Hematopoietic multipotent progenitor cell treated with erythropoietin and hydrocortisone succinate and interleukin-3 and kit ligand, for 4 days (in vitro differentiated cells): ENCODE measurements at regions not wholly inside any gene's neighbourhood (a gene's known extent, or its start where the extent isn't known, plus 50 kb on each side); places are given as distances from the start of the nearest gene placed in this dataset.
A peak's percentile ranks its signal among the peaks of the same experiment; 100 is the strongest.

Experiments used
- DNase-seq: peaks from one replicate; pipeline ENCODE4 v3.0.0-alpha.2; 2015

DNA sequence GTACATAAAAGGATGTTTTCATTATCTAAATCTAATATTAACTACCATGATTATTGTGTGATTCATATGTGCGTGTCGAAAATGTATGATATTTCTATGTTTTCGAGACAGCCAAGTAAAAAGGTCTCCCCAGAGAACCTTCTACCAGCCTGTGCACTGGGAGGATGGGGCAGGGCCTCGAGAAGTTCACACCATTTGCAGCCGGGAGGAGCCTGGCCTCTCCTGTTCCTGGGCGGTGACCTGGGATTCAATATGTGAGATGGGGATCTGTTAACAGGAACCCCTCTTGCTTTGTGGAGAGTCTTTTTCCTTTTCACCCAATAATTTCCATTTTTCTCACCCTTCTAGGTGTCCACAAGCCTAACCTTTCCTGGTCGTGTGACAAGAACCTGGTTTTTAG is 189.3 kb downstream of the IPO8 start:
- no peak for DNase-seq

DNA sequence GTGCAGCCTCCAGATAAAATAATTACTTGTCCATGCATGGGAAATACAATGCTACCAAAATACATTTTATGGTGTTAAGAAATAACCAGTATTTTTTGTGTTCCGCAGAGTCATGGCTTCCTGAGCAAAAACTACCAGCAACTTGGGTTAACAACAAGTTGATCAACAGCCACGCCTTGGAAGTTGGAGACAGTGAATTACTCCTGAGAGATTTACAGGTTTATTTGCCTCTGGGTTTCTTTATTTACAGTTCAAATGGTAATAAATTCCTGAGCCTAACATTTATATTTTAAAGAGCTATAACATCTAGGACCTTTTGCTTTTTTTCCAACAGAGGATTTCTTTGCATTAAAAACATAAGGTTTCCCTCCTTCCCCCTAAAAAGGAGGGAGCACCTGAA is 194.0 kb downstream of the IPO8 start:
- DNase-seq, result no peak

DNA sequence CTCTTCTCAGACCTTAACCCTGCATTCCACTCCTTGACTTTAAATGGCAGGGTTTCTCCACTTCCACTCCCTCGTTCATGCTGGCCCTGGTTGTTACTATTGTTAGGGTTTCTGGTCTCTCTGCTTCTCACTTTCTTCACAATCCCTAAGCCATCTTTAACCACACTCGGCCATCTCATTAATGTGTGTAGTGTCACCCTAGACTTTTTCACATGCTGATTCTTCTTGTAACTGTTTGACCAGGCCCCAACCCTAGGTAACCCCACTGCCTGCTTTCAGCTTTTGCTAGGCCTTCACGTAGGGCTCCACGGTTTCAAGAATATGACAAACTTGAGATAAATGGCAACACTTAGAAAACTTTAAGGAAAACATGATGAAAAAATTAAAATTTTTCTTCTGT is 195.1 kb downstream of the IPO8 start:
- DNase-seq, result no peak

DNA sequence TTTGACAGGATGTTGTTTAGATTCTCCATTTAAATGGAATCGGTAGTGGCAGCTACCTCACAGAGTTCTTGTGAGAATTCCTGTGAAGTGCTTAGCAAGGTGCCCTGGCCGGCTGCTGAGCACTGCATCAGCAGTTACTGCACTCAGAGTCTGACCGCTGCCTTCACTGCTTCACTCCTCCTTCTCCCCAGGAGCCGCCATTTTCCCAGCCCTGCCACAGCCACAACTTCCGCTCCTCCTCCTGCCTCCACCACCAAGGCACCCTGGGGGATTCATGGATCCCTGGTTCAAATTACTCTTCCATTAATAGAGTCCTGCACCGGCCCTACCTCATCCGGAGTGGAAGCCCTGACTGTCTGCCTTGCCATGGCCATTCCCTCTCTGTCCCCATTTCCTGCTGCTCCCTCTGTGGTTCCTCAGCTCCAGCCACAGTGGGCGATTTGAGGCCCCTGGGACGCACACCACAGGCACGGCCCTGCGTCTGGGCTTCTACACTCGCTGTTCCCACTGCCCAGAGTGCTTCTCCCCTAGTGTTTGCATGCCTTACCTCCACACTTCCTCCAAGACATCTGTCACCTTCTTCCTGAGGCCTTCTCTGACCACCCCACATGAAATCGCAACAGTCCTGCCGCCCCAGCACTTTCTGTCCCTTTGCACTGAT is 210.3 kb downstream of the IPO8 start:
- DNase-seq, result no peak

DNA sequence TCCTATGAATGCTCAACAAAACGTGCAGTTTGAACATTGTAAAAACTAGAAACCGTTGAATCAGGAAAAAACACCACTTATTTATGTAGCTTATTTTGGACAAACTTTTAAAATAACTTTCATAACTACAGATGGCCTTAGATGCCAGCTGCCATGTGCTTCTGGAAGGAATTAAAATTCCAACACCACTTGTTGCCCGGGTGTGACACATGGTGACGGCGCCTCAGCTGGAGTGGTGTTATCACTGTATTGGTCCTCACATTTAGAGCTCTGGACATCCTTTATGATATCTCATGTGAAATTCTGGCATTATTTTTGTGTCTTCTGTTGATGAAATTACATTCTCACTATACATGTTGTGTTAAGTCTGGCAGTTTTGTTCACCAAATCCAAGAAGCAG is 211.0 kb downstream of the IPO8 start:
- no peak for DNase-seq

DNA sequence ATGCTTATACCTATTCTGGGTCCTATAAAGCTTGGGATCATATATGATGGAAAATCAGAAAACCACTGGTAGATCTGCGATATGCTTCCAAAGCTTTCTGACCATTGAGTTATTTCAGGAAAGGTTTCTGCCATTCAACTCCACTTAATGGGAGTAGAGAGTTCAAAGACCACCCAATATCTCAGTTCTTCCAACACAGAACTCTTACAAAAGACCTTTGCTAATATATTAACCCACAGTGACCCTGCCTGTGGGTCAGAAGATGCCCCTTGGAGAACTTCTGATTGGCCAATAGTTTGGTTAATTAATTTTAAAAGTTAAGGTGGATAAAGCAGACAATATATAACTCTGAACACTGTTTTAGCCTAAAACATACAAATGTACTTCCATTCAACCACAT is 213.0 kb downstream of the IPO8 start:
- no peak for DNase-seq

DNA sequence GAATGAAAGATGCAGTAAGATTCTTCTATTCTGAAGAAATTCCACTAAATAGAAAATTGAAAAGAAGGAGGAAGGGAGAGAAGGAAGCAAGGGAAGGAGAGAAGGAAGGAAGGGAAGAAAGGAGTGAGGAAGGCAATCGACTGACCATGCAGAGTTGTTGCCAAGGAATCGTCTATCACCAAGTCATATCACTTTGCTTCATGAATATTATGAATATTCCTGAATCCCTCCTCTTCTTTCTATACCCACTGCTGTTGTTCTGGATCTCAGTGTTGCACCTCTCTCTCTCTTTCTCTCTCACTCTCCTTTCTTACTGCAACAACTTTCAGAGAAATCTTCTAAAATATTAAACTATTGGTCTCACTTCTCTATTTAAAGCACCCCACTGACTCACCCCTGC is 222.4 kb downstream of the IPO8 start:
- no peak for DNase-seq

DNA sequence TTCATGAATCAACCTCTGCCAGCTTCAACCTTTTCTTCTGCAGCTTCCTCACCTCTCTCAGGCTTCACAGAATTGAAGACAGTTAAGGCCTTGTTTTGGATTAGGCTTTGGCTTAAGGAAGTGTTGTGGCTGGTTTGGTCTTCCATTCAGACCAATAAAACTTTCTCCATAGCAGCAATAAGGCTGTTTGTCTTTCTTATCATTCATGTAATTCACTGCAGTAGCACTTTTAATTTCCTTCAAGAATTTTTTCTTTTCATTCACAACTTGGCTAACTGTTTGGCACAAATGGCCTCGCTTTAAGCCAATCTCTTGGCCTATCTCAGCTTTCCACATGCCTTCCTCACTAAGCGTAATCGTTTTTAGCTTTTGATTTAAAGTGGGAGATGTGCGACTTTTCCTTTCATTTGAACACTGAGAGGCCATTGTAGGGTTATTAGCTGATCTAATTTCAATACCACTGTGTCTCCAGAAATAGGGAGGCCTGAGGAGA is 229.5 kb downstream of the IPO8 start:
- DNase-seq, result no peak

DNA sequence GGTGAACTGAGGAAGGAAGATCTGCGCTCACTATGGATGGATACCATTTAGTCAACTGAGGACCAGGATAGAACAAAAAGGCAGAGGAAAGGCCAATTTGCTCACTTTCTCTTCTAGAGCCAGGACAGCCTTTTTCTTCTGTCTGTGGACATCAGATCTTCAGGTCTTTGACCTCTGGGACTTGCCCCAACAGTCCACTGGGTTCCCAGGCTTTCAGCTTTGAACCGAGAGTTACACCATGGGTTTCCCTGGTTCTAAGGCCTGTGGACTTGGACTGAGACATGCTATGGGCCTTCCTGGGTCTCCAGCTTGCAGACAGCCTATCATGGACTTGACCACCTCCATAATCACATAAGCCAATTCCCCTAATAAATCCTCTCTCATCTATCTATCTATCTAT is 232.0 kb downstream of the IPO8 start:
- DNase-seq, result no peak

DNA sequence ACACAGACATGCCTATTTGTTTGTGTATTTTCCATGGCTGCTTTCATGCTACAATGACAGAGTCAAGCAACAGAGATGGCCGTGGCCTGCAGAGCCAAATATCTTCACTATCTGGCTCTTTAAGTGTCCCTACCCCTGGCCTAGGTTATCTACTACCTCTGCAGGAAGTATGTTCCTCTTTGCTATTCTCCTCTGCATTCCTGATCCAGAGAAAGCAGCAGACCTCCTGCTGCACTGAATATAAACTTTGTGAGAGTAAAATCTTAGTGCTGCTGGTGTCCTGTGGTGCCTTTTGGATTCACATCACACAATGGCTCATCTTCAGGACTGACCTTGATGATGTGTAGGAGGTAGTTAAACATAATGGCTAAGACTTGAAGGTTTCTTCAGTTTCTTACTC is 233.4 kb downstream of the IPO8 start:
- DNase-seq, result no peak

DNA sequence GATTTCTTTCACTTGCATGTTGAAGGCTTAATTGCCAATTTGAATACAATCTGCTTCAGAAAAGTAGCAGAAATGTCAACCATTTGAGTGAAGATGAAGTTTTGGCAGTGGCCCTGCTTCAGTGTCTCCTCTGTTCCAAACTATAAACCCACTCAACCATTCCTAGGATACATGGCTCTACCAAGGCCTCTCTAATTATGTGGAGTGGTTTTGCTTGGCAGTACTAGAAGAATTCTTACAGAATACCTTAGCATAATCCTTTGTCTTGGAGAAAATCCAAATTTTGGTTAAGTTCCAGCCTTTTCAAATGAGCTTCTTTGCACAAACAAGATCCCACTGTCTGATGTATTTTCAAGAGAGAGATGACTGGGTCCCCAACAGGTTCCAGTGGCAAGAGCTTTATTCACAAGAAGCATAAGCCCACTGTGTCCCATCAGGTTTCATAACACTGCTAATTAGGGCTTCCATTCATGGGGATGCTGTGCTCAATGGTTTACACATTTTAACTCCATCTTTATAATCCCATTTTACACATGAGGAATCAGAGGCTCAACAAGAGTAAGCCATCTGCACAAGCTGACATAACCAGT is 234.5 kb downstream of the IPO8 start:
- no peak for DNase-seq

DNA sequence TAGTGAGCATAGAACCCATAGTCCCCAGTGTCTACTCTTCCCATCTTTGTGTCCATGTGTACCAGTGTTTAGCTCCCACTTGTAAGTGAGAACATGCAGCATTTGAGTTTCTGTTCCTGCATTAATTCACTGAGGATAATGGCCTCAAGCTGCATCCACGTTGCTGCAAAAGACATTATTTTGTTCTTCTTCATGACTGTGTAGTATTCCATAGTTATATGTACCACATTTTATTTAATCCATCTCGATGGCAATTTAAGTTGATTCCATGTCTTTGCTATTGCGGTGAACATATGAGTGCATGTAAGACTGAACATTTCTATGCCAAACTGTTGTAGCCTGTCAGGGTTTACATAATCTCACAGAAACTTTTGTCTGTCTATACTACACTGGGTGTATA is 237.2 kb downstream of the IPO8 start:
- DNase-seq, result no peak

DNA sequence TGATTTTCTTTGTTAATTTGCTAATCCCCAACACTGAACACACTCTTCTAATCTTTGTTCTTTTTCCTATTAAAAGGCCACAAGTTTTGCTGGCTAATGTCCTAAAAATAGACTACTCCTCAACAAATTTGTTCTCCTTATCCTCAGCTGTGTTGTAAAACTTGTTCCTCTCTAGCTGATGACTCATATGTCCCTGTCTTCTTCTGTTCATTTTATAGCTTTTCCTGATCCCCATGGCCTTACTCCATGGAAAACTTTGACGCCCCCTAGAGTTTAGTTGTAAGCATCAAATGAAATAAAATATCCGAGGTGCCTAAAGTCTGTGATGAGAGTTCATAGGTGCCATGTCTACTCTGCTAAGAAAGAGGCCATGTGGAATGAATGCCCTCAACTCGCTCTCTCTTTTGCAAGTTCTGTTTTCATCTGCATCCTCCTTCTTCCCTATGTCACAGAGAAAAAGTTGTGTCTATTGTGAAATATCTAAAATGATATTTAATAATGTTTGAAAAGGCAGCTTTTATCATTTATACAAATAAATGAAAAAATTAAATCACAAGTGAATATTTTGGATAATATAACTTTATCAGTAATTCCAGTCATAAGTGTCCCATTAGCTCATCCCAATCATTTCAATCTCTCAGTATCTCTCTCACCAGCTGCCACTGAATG is 237.9 kb downstream of the IPO8 start:
- DNase-seq, result peak; percentile 2

DNA sequence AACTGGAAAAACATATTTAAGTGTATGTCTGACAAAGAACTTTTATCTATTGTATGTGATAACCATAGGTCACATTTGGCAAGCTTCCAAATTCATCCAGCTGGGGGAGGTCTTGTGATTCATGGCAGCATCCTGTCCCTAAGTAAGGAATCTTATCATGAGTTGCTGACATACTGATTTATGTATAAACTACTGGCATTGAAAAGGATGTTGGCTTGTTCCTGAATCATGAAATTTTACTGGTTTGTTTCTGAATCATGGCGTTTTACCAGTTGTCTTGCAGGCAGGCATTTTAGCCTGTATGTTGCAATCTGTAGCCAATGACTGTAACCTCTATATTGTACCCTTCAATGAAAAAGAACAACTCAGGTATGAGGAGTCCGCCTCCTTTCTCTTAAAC is 244.8 kb downstream of the IPO8 start:
- DNase-seq, result peak; percentile 17

DNA sequence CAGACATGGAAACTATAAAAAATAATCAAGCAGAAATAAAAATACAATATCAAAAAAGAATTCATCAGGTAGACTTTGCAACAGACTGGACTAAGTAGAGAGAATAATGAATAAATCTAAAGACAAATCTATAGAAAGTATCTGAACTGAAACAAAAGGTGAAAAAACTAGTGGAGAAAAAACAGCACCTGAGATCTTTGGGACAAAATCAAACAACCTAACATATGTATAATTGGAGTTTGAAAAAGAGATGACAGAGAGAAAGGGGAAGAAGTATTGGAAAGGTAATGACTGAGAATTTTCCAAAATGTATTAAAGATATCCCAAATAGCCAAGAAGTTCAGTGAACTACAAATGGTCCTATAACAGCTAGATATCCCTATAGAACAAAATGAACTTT is 245.4 kb downstream of the IPO8 start:
- no peak for DNase-seq

DNA sequence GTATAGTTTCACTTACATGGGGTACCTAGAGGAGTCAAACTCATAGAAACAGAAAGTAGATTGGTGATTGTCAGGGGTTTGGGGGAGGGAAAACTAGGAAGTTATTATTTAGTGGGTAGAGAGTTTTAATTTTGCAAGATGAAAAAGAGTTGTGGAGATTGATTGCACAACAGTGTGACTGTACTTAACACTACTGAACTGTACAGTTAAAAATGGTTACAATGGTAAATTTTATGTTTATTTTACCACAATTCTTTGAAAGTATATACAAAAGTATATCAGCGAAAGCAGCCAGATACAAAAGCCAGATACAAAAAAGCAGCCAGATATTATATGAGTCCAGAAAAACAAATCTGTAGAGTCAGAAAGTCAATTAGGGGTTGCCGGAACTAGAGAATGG is 247.6 kb downstream of the IPO8 start:
- DNase-seq, result no peak

DNA sequence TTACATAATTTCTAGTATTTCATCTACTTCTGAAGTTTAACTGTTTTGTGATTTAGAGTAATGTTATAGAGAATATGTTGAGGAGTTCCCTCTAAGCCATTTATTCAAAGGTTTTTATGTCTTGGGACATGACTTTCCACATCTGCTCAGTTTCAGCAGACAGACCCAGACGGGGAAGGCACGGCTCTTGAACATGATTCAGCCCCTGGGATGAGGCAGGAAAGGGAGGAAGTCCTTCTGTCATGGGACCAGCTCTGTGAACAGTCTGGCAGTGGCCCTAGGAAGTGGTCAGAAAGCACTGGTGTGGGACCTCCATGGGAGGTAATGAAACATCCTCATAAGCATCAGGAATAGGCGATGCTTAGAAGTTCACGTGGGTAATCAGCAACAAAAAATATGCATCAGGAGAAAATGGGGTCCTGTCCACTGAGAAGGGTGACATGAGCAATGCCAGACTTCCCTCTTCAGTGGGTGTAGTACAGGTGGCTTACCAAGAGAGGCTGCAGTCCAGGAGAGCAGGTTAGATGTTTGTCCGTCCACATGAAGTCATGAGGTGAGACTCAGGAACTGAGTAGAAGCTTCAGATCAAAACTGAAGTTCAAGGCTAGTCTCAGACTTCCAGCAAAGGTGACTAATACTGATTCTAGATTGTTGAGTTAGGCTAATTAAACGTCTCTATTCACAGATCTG is 248.5 kb downstream of the IPO8 start:
- no peak for DNase-seq

DNA sequence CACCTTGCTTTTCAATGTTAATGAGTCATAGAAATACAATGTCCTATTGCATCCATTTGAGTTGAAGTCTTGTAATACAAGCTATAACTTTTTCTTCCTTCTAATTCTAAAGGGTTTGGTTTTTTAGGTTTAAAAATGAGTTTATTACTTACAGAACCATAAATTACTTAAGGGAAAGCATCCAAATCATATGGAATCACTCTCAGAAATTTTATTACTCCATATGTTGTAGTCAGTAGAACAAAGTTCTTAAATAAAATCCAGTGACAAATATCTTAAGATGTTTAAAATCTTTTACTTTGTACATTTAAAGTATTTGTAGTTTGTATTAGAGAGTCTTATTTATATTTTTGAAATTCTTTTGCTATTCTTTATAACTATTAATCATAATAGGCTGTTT is 253.2 kb downstream of the IPO8 start:
- no peak for DNase-seq

DNA sequence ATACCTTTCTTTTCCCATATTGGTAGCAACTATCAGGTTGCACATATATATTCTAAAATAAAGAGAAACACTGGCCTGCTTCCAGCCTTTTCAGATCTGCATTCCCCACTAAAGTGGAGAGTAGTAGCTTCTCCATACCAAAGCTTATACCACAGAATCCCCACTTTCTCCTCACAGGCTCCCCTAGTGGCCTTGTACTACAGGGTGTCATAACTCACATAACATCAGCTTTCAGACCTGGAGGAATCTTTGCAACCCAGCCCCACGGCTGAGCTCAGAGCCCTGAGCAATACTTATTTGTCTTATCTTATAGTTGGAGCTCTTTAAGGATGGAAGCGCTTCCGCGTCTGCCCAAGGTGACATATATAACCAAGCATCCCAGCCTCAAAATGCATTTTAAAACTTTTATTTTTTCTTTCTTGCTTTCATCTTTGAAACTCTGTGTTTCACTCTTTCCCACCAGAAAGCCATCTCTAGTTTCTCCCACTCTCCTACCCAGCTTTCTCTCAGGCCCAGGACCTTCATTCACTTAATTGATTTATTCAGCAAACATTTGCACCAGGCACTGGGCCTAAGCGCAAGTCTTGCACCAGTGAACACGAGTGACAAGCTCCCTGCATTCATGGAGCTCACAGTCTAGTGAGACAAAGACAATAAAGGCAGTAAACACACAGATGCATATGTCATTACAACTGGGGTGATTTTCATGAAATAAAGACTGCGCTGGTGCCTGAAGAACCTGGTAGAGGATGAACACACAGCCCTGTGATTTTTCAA is 254.7 kb downstream of the IPO8 start:
- DNase-seq, result peak; percentile 22

DNA sequence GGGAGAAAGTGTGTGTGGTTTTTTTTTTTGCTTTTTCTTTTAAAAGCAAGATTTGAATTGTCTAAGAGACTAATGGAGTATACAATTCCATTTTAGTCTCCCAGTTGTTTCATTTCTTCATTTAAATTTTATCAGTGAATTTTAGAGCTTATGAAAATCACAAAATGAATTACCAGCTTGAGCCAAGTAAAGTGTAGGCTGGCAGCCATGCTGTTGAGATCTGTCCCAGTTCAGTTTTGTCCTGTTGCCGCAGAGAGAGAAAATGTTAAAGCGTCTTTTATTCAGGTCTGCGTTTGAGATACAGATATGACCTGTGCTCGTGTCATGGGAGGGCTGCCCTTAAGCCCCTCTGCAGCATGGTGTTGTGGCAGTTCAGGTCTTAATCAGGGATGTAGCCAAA is 256.5 kb downstream of the IPO8 start:
- DNase-seq, result no peak

DNA sequence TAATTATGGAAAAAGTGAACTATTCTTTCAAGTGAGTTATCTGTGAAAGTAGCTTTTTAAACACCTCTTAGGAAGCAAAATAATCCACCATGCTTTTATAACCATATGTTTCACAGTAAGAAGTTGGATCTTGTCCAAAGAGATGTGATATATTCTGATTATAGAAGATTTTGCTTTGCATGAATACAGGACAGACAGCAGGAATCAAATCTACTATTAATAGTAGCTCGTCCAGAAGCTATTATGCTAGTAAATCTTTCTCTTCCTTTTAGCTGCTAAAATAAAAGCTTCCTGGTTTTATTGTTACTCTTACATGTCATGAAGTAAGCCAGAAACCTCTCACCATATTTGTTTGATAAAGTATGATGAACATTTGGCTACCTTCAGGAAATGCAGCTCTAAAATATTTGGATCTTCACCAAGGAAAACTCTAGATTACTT is 257.0 kb downstream of the IPO8 start:
- DNase-seq, result no peak

DNA sequence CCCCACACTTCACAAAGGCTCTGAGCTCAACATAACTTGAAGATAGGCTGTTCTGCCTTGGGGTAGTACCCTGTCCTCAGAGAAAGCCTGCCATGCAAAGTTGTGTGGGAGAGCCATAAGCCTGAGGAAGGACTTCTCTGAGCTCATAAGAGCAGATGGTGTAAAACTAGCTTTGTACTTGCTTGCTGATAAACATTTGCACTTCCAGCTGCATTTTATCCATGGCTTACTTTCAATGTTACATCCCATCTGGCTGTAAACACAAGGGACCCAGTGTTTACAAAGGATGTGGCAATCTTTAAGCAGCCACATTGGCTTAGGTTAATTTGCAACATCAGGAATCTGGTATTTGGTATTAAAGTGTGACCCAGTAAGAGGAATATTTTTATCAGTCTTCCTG is 258.1 kb downstream of the IPO8 start:
- DNase-seq, result no peak

DNA sequence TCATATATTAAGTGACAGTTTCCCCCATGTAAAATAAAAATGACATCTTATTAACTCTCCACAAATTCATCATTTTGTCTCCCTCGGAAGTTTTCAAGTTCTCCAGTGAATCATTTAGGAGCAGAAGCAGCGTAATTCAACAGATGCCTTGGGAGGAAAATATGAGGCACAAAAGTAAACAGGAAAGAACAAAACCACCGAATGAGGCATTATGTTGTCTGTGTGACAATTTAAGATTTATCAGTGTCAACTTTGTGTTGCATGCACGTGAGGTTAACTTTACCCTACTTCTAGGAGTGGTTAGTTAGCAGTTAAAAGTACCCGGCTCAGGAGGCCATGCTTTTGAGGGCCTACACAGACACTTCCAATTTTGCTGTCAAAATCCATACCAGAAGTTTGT is 258.6 kb downstream of the IPO8 start:
- no peak for DNase-seq
